HEK293 (cell line): ENCODE measurements at regions not wholly inside any gene's neighbourhood (a gene's known extent, or its start where the extent isn't known, plus 50 kb on each side); places are given as distances from the start of the nearest gene placed in this dataset.

Experiments
- CTCF ChIP-seq: fragments of 450-650 bp; formaldehyde crosslinking; IDR thresholded peaks from 2 replicates; pipeline ENCODE4 v1.5.1; 2016; ENCODE audit warnings: missing biosample characterization, missing genetic modification characterization
- KLF1 ChIP-seq: fragments of 450-650 bp; formaldehyde crosslinking; IDR thresholded peaks from 2 replicates; pipeline ENCODE4 v1.5.1; 2016; ENCODE audit warnings: missing biosample characterization, missing genetic modification characterization
- REST ChIP-seq: fragments of 450-650 bp; formaldehyde crosslinking; IDR thresholded peaks from 2 replicates; pipeline ENCODE4 v1.5.1; 2016; ENCODE audit warnings: missing biosample characterization, missing genetic modification characterization
- ZFP69B ChIP-seq: fragments of 450-650 bp; formaldehyde crosslinking; IDR thresholded peaks from 2 replicates; pipeline ENCODE4 v1.5.1; 2016; ENCODE audit warnings: missing biosample characterization, missing genetic modification characterization
- ZNF157 ChIP-seq: fragments of 450-650 bp; formaldehyde crosslinking; IDR thresholded peaks from 2 replicates; pipeline ENCODE4 v1.5.1; 2016; ENCODE audit warnings: missing biosample characterization, missing genetic modification characterization
- ZNF768 ChIP-seq: fragments of 450-650 bp; formaldehyde crosslinking; IDR thresholded peaks from 2 replicates; pipeline ENCODE4 v1.5.1; 2018; ENCODE audit warnings: missing biosample characterization, mild to moderate bottlenecking, missing genetic modification characterization

- TF ChIP-seq ZNF157 (tag by site-specific recombination) = no peak
- TF ChIP-seq CTCF (tag by site-specific recombination) = no peak
- TF ChIP-seq ZNF768 (tag by site-specific recombination) = no peak
- TF ChIP-seq KLF1 (tag by site-specific recombination) = no peak
- no peak for TF ChIP-seq ZFP69B
- TF ChIP-seq REST (tag by site-specific recombination) = no peak
Measured at GRCh38 chr14:101241807-101242278, 319.5 kb upstream of the DIO3 start.
